ENCODE measurements at regions not wholly inside any gene's neighbourhood (a gene's known extent, or its start where the extent isn't known, plus 50 kb on each side); places are given as distances from the start of the nearest gene placed in this dataset.

- Histone ChIP-seq H3K36me3 (no peaks in the 10 kb centered on the region), H3K4me3 (no peak overlapping the region), H3K4me1 (peaks cover 19 to 39% (median 29%) of the 10 kb centered on the region in 3 donors), H3K27me3 (no peaks in the 10 kb centered on the region), H3K27ac (no peak overlapping the region), H3K9me3 (no peaks in the 10 kb centered on the region)
- ATAC-seq (no peak), FAIRE-seq (no peak), DNase-seq (no peak)
- intact Hi-C loops (cut with DNase I), result loop anchor here in 1 of 3 donors (10.0 kb wide), 1 partner anchor 266 kb away; no protein-coding TSS in a partner anchor
- WGBS, 2 donors, result 41 to 48% methylated on average over 1 of the region's 1 CpG
- TF ChIP-seq CTCF (IDR thresholded peaks at IDR 0.05), result no peak
Observed at GRCh38 chr13:40341096-40341471, 325.4 kb downstream of the FOXO1 start.

GRCh38 chr13:40341501-40341900 lies 324.9 kb downstream of the FOXO1 start:
- whole genome bisulfite sequencing, 2 donors, result 92 to 97% methylated on average over 3 of the region's 3 CpGs

GRCh38 chr13:40342461-40342860 lies 324.0 kb downstream of the FOXO1 start:
- Histone ChIP-seq H3K4me1 (peaks cover 7 to 28% (median 15%) of the 10 kb centered on the region in 3 donors), H3K4me3 (no peak overlapping the region), H3K36me3 (no peaks in the 10 kb centered on the region), H3K9me3 (no peaks in the 10 kb centered on the region), H3K27me3 (no peaks in the 10 kb centered on the region), H3K27ac (no peak overlapping the region)
- TF ChIP-seq CTCF (IDR thresholded peaks at IDR 0.05), result no peak
- DNase-seq, result no peak
- ATAC-seq, result no peak
- 90 to 93% methylated on average over 7 of the region's 7 CpGs for WGBS, 2 donors
- FAIRE-seq, result no peak
- intact Hi-C loops (cut with DNase I), result loop anchor here in 1 of 3 donors (10.0 kb wide), 1 partner anchor 268 kb away; no protein-coding TSS in a partner anchor

More at GRCh38 chr13:40341501-40341900, 324.9 kb downstream of the FOXO1 start:
- no peaks in the 10 kb centered on the region for H3K27me3 ChIP-seq
- FAIRE-seq (no peak), DNase-seq (no peak), ATAC-seq (no peak)
- no peaks in the 10 kb centered on the region for H3K9me3 ChIP-seq
- no peak overlapping the region for H3K4me3 ChIP-seq
- TF ChIP-seq CTCF (IDR thresholded peaks at IDR 0.05), result no peak
- intact Hi-C loops (cut with DNase I), result loop anchor here in 1 of 3 donors (10.0 kb wide), 1 partner anchor 267 kb away; no protein-coding TSS in a partner anchor
- H3K4me1 ChIP-seq, result peaks cover 14 to 38% (median 25%) of the 10 kb centered on the region in 3 donors
- no peaks in the 10 kb centered on the region for H3K36me3 ChIP-seq
- H3K27ac ChIP-seq, result no peak overlapping the region

GRCh38 chr13:40342901-40343300 lies 323.5 kb downstream of the FOXO1 start:
- DNase-seq (no peak), ATAC-seq (peak in 2 of 4 donors; percentile 23 to 61), FAIRE-seq (no peak)
- Histone ChIP-seq H3K4me1 (peaks cover 7 to 25% (median 12%) of the 10 kb centered on the region in 3 donors), H3K9me3 (no peaks in the 10 kb centered on the region), H3K27ac (no peak overlapping the region), H3K36me3 (no peaks in the 10 kb centered on the region), H3K27me3 (no peaks in the 10 kb centered on the region), H3K4me3 (no peak overlapping the region)
- no peak for TF ChIP-seq CTCF (IDR thresholded peaks at IDR 0.05)
- 85 to 90% methylated on average over 3 of the region's 3 CpGs for WGBS, 2 donors
- intact Hi-C loops (cut with DNase I), result loop anchor here in 1 of 3 donors (10.0 kb wide), 1 partner anchor 268 kb away; no protein-coding TSS in a partner anchor

- FAIRE-seq, result no peak
Observed at GRCh38 chr13:40343550-40344269, 322.7 kb downstream of the FOXO1 start.

More at GRCh38 chr13:40343550-40344269, 322.7 kb downstream of the FOXO1 start:
- 19 to 21% methylated on average over 3 of the region's 3 CpGs for WGBS, 2 donors
- no peaks in the 10 kb centered on the region for H3K27me3 ChIP-seq
- H3K36me3 ChIP-seq, result no peaks in the 10 kb centered on the region
- H3K4me3 ChIP-seq, result no peak overlapping the region
- intact Hi-C loops (cut with DNase I), result loop anchor here in 1 of 3 donors (10.0 kb wide), 1 partner anchor 269 kb away; no protein-coding TSS in a partner anchor
- H3K27ac ChIP-seq, result no peak overlapping the region
- no peaks in the 10 kb centered on the region for H3K9me3 ChIP-seq
- H3K4me1 ChIP-seq, result peaks cover 7 to 23% (median 12%) of the 10 kb centered on the region in 3 donors
- TF ChIP-seq CTCF (IDR thresholded peaks at IDR 0.05), result no peak
- ATAC-seq (peak; percentile 24 to 66 (median 48)), DNase-seq (no peak)

Measured in pancreas (tissue), 10 donors.